SHP77 treated with DMSO at 0.1 percent for 48 hours (cell line): ENCODE measurements at regions not wholly inside any gene's neighbourhood (a gene's known extent, or its start where the extent isn't known, plus 50 kb on each side); places are given as distances from the start of the nearest gene placed in this dataset.
"Not testable (repeated sequence)": the region's sequence is repeated elsewhere in the genome, so short reads cannot be mapped to it uniquely, and the experiment has no call there.

ENCODE experiments used
- DNase-seq: peaks from one replicate; lab custom pipeline; 2025; lab: John Stamatoyannopoulos, UW

- DNase-seq: no peak
These were observed 63.7 kb upstream of the GSC start for GRCh38 chr14:94833633-94834032.

GRCh38 chr14:94831085-94831484 lies 61.2 kb upstream of the GSC start:
- DNase-seq: no peak

GRCh38 chr14:94827711-94828447 lies 58.0 kb upstream of the GSC start:
- DNase-seq: no peak

GRCh38 chr14:94826774-94827173 lies 56.9 kb upstream of the GSC start:
- no peak for DNase-seq

- peak; percentile 17 for DNase-seq
These were observed 53.8 kb upstream of the GSC start for GRCh38 chr14:94823556-94824341.

GRCh38 chr14:94821705-94822104 lies 51.8 kb upstream of the GSC start:
- no peak for DNase-seq

GRCh38 chr14:94820932-94821331 lies 51.0 kb upstream of the GSC start:
- not testable (repeated sequence) for DNase-seq
